Heart left ventricle (tissue), 16 donors: ENCODE measurements at regions not wholly inside any gene's neighbourhood (a gene's known extent, or its start where the extent isn't known, plus 50 kb on each side); places are given as distances from the start of the nearest gene placed in this dataset.

Source experiments
- ATAC-seq, 4 donors: fragments of 200-7000 bp; cut with Tn5 transposase; one replicate each; pipeline ENCODE4 v1.9.1; 2020 to 2022; ENCODE audit warnings: moderate library complexity in 4 of 4, mild to moderate bottlenecking in 3 of 4, moderate number of reproducible peaks in 1 of 4
- DNase-seq, 5 donors: peaks; one replicate each; pipeline ENCODE4 v3.0.0-alpha.2; 2020
- H3K27ac ChIP-seq, 12 donors: fragments of 200-600 bp; sonication (generic) in 4 of 12; one replicate each; pipeline versions ENCODE4 v1.5.0 to v1.8.0; 2016 to 2022; ENCODE audit warnings: mild to moderate bottlenecking in 2 of 12
- H3K27me3 ChIP-seq, 9 donors: fragments of 200-600 bp; sonication (generic) in 2 of 9; one replicate each; pipeline versions ENCODE4 v1.5.1 to v1.8.0; 2016 to 2022; ENCODE audit warnings: mild to moderate bottlenecking in 3 of 9
- H3K36me3 ChIP-seq, 9 donors: fragments of 200-600 bp; sonication (generic) in 2 of 9; one replicate each; pipeline versions ENCODE4 v1.5.0 to v1.8.0; 2018 to 2022; ENCODE audit warnings: mild to moderate bottlenecking in 2 of 9
- H3K4me1 ChIP-seq, 12 donors: fragments of 200-600 bp; sonication (generic) in 4 of 12; one replicate each; pipeline versions ENCODE4 v1.5.0 to v1.8.0; 2016 to 2022; ENCODE audit warnings: mild to moderate bottlenecking in 3 of 12
- H3K4me3 ChIP-seq, 12 donors: fragments of 200-600 bp; sonication (generic) in 4 of 12; one replicate each; pipeline versions ENCODE4 v1.5.0 to v1.8.0; 2017 to 2022; ENCODE audit warnings: mild to moderate bottlenecking in 9 of 12, moderate library complexity in 4 of 12
- H3K9me3 ChIP-seq, 12 donors: fragments of 200-600 bp; sonication (generic) in 4 of 12; one replicate each; pipeline versions ENCODE4 v1.5.0 to v1.8.0; 2016 to 2022; ENCODE audit warnings: mild to moderate bottlenecking in 1 of 12
- CTCF ChIP-seq, 12 donors: fragments of 200-600 bp; sonication (generic) in 4 of 12; IDR thresholded peaks; one replicate each; pipeline versions ENCODE4 v1.5.0 to v1.8.0; 2018 to 2022; ENCODE audit warnings: antibody characterized with exemption in 12 of 12, mild to moderate bottlenecking in 5 of 12
- POLR2A ChIP-seq, 2 donors: fragments of 450-650 bp; IDR thresholded peaks; one replicate each; pipeline ENCODE4 v1.6.1; 2017; ENCODE audit warnings: antibody characterized with exemption in 2 of 2, mild to moderate bottlenecking in 2 of 2, moderate library complexity in 2 of 2
- WGBS, 4 donors: extraction: QIAGEN DNeasy Blood & Tissue Kit in 2 of 4; methylation state at CpG; one replicate each; pipeline versions ENCODE4 v1.1.5 to v1.1.7; 2013 to 2018; 5-methylcytosine and 5-hydroxymethylcytosine counted together
- intact Hi-C, 10 donors: fragments of 100-400 bp; cut with DNase I; formaldehyde crosslinking; loops; one replicate each; pipeline versions ENCODE4 v1.11.1 to v1.14.2; 2022
- donor health status: ischemic (EF 13 %, LVEDD 7.1; RV severe dilation, severe dysfunction).
- donor health status: healthy with polysubstance abuse.
- donor health status: DM: no; HTN: yes; CAD: no.
- donor health status: DM: no; HTN: no; CAD: no.
- donor health status: ischemic (EF 25% LVEDD 6.9; RV normal size, moderate dysfunction).
- donor health status: ischemic (EF 25% LVEDD 5.7; RV mildly dilated, moderate dysfunction).
- donor health status: healthy.
- donor health status: DM: yes; HTN: yes; CAD: no.
- donor health status: ischemic (EF 35%, LVEDD 5.7; RV mildly dilated, moderate dysfunction).
- donor health status: nonischemic (EF 11% LVEDD 7.7; RV severe dilation, severe dysfunction).
- donor health status: DM: yes; HTN: yes; CAD: no.
- donor health status: PGD.
- donor health status: ischemic (EF 29% LVEDD 5.4; RV normal size, mild dysfunction).
- donor health status: nonischemic (EF 23%, LVEDD 6.1; RV moderate dilation, normal function).

- Histone ChIP-seq H3K4me1 (no peaks in the 10 kb centered on the region), H3K36me3 (no peaks in the 10 kb centered on the region), H3K9me3 (peaks cover 0 to 7% (median 0%) of the 10 kb centered on the region in 12 donors), H3K27ac (no peak overlapping the region), H3K4me3 (no peak overlapping the region), H3K27me3 (peaks cover 0 to 22% (median 0%) of the 10 kb centered on the region in 9 donors)
- TF ChIP-seq POLR2A (IDR thresholded peaks at IDR 0.05) (no peak), CTCF (IDR thresholded peaks at IDR 0.05) (no peak)
- DNase-seq (no peak), ATAC-seq (no peak)
- intact Hi-C loops: no loop called here
- WGBS, 4 donors: 87 to 100% (median 91%) methylated on average over 1 of the region's 1 CpG
These were observed 141.3 kb upstream of the MAOA start for GRCh38 chrX:43514820-43515219.

GRCh38 chrX:43522582-43522981 lies 133.5 kb upstream of the MAOA start:
- peaks cover 0 to 37% (median 0%) of the 10 kb centered on the region in 9 donors for H3K27me3 ChIP-seq
- peaks cover 0 to 5% (median 0%) of the 10 kb centered on the region in 12 donors for H3K9me3 ChIP-seq
- ATAC-seq (no peak), DNase-seq (no peak)
- 76 to 88% (median 85%) methylated on average over 3 of the region's 3 CpGs for WGBS, 4 donors
- TF ChIP-seq CTCF (IDR thresholded peaks at IDR 0.05) (no peak), POLR2A (IDR thresholded peaks at IDR 0.05) (no peak)
- H3K4me3 ChIP-seq: no peak overlapping the region
- intact Hi-C loops: no loop called here
- H3K27ac ChIP-seq: no peak overlapping the region
- no peaks in the 10 kb centered on the region for H3K4me1 ChIP-seq
- no peaks in the 10 kb centered on the region for H3K36me3 ChIP-seq

GRCh38 chrX:43525901-43526610 lies 130.0 kb upstream of the MAOA start:
- peaks cover 0 to 5% (median 0%) of the 10 kb centered on the region in 12 donors for H3K9me3 ChIP-seq
- ATAC-seq (no peak), DNase-seq (no peak)
- no peaks in the 10 kb centered on the region for H3K4me1 ChIP-seq
- no peak overlapping the region for H3K4me3 ChIP-seq
- no peaks in the 10 kb centered on the region for H3K36me3 ChIP-seq
- peaks cover 0 to 28% (median 0%) of the 10 kb centered on the region in 9 donors for H3K27me3 ChIP-seq
- WGBS, 4 donors: 62 to 85% (median 78%) methylated on average over 5 of the region's 5 CpGs
- no peak for TF ChIP-seq POLR2A (IDR thresholded peaks at IDR 0.05)
- TF ChIP-seq CTCF (IDR thresholded peaks at IDR 0.05): no peak
- intact Hi-C loops: no loop called here
- no peak overlapping the region for H3K27ac ChIP-seq

- TF ChIP-seq POLR2A (IDR thresholded peaks at IDR 0.05): no peak
- TF ChIP-seq CTCF (IDR thresholded peaks at IDR 0.05): no peak
- peaks cover 0 to 28% (median 0%) of the 10 kb centered on the region in 9 donors for H3K27me3 ChIP-seq
- intact Hi-C loops: no loop called here
- no peaks in the 10 kb centered on the region for H3K36me3 ChIP-seq
- ATAC-seq: no peak
- H3K4me3 ChIP-seq: no peak overlapping the region
- peaks cover 0 to 5% (median 0%) of the 10 kb centered on the region in 12 donors for H3K9me3 ChIP-seq
- DNase-seq: no peak
- no peaks in the 10 kb centered on the region for H3K4me1 ChIP-seq
- no peak overlapping the region for H3K27ac ChIP-seq
- 75 to 93% (median 89%) methylated on average over 2 of the region's 2 CpGs for WGBS, 4 donors
These were observed 129.2 kb upstream of the MAOA start for GRCh38 chrX:43526878-43527277.
